ENCODE measurements at regions not wholly inside any gene's neighbourhood (a gene's known extent, or its start where the extent isn't known, plus 50 kb on each side); places are given as distances from the start of the nearest gene placed in this dataset.

- Histone ChIP-seq H3K4me1 (peaks cover 0 to 11% (median 0%) of the 10 kb centered on the region in 3 donors), H3K9me3 (no peaks in the 10 kb centered on the region), H3K4me3 (no peak overlapping the region), H3K36me3 (no peaks in the 10 kb centered on the region), H3K27ac (no peak overlapping the region), H3K27me3 (no peaks in the 10 kb centered on the region)
- WGBS, 2 donors (ENCODE audit: low coverage in 1 of 2) = 80 to 87% methylated on average over 6 to 13 of the region's 16 CpGs
- ATAC-seq = no peak
- TF ChIP-seq POLR2A (IDR thresholded peaks at IDR 0.05) (no peak), CTCF (IDR thresholded peaks at IDR 0.05) (no peak), EP300 (IDR thresholded peaks at IDR 0.05) (no peak), POLR2AphosphoS5 (IDR thresholded peaks at IDR 0.05) (no peak)
Measured at GRCh38 chr6:164105705-164106104, 691.2 kb downstream of the QKI start.

DNA sequence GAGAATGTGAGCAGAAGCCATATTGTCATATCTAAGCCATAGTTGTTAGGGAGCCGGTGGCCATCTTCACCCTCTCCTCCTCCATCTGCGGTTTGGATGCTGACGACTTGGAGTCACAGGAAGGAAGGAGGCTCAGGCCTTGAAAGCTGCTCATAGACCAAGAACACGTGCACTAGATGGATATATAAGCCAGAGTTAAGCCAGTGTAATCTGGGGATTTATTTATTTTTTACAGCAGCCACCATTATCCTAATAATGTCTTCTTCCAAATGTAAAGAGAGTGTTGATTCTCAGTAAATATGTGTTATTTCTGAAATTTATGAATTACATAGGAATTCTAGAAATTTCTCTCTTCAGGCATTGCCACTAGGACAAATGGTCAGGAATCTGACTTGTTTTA lies 689.9 kb downstream of the QKI start:
- WGBS, 2 donors (ENCODE audit: low coverage in 1 of 2) = 87 to 91% methylated on average over 4 of the region's 4 CpGs
- H3K9me3 ChIP-seq = no peaks in the 10 kb centered on the region
- H3K27ac ChIP-seq = no peak overlapping the region
- no peak for ATAC-seq
- TF ChIP-seq POLR2A (IDR thresholded peaks at IDR 0.05) = no peak
- TF ChIP-seq EP300 (IDR thresholded peaks at IDR 0.05) = no peak
- no peak for TF ChIP-seq POLR2AphosphoS5 (IDR thresholded peaks at IDR 0.05)
- no peak for TF ChIP-seq CTCF (IDR thresholded peaks at IDR 0.05)
- peaks cover 0 to 5% (median 0%) of the 10 kb centered on the region in 3 donors for H3K4me1 ChIP-seq
- H3K36me3 ChIP-seq = no peaks in the 10 kb centered on the region
- no peak overlapping the region for H3K4me3 ChIP-seq
- H3K27me3 ChIP-seq = no peaks in the 10 kb centered on the region

GRCh38 chr6:164102693-164103092 lies 688.2 kb downstream of the QKI start:
- H3K4me3 ChIP-seq = no peak overlapping the region
- 64 to 74% methylated on average over 4 of the region's 4 CpGs for WGBS, 2 donors (ENCODE audit: low coverage in 1 of 2)
- no peak for ATAC-seq
- no peak overlapping the region for H3K27ac ChIP-seq
- H3K27me3 ChIP-seq = no peaks in the 10 kb centered on the region
- TF ChIP-seq EP300 (IDR thresholded peaks at IDR 0.05) = no peak
- no peak for TF ChIP-seq POLR2AphosphoS5 (IDR thresholded peaks at IDR 0.05)
- no peak for TF ChIP-seq CTCF (IDR thresholded peaks at IDR 0.05)
- no peak for TF ChIP-seq POLR2A (IDR thresholded peaks at IDR 0.05)
- H3K36me3 ChIP-seq = no peaks in the 10 kb centered on the region
- no peaks in the 10 kb centered on the region for H3K9me3 ChIP-seq
- no peaks in the 10 kb centered on the region for H3K4me1 ChIP-seq

- Histone ChIP-seq H3K27ac (no peak overlapping the region), H3K4me3 (no peak overlapping the region), H3K9me3 (no peaks in the 10 kb centered on the region), H3K4me1 (peaks cover 0 to 5% (median 0%) of the 10 kb centered on the region in 3 donors), H3K27me3 (no peaks in the 10 kb centered on the region), H3K36me3 (no peaks in the 10 kb centered on the region)
- TF ChIP-seq POLR2A (IDR thresholded peaks at IDR 0.05) (no peak), POLR2AphosphoS5 (IDR thresholded peaks at IDR 0.05) (no peak), EP300 (IDR thresholded peaks at IDR 0.05) (no peak), CTCF (IDR thresholded peaks at IDR 0.05) (no peak)
- 66% methylated on average over 2 of the region's 2 CpGs; no CpG with 5 or more reads in 1 of the 2 donors for WGBS, 2 donors (ENCODE audit: low coverage in 1 of 2)
- ATAC-seq = no peak
Measured at GRCh38 chr6:164101859-164102258, 687.3 kb downstream of the QKI start.

- Histone ChIP-seq H3K27ac (no peak overlapping the region), H3K4me3 (no peak overlapping the region), H3K36me3 (no peaks in the 10 kb centered on the region), H3K4me1 (peaks cover 0 to 5% (median 0%) of the 10 kb centered on the region in 3 donors), H3K9me3 (no peaks in the 10 kb centered on the region), H3K27me3 (no peaks in the 10 kb centered on the region)
- ATAC-seq = no peak
- TF ChIP-seq POLR2A (IDR thresholded peaks at IDR 0.05) (no peak), EP300 (IDR thresholded peaks at IDR 0.05) (no peak), POLR2AphosphoS5 (IDR thresholded peaks at IDR 0.05) (no peak), CTCF (IDR thresholded peaks at IDR 0.05) (no peak)
- 74 to 89% methylated on average over 12 of the region's 22 CpGs for WGBS, 2 donors (ENCODE audit: low coverage in 1 of 2)
Measured at GRCh38 chr6:164099269-164099865, 684.8 kb downstream of the QKI start.
